Mesenchymal stem cell (in vitro differentiated cells and primary cell): ENCODE measurements at regions not wholly inside any gene's neighbourhood (a gene's known extent, or its start where the extent isn't known, plus 50 kb on each side); places are given as distances from the start of the nearest gene placed in this dataset.

ENCODE experiments used
- DNase-seq: peaks from one replicate; pipeline ENCODE4 v3.0.0-alpha.2; 2013
- H2AFZ ChIP-seq: one replicate; pipeline ENCODE4 v1.6.1; 2013; ENCODE audit warnings: low read depth, mild to moderate bottlenecking, control low read depth, inconsistent platforms, low read length, moderate library complexity
- H2AK5ac ChIP-seq: 2 replicates; pipeline ENCODE4 v1.6.1; 2013; ENCODE audit warnings: low read length, moderate library complexity, mild to moderate bottlenecking, inconsistent platforms; ENCODE audit not compliant: severe bottlenecking
- H2BK120ac ChIP-seq: one replicate; pipeline ENCODE4 v1.6.1; 2013; ENCODE audit warnings: low read depth, mild to moderate bottlenecking, inconsistent platforms, low read length, moderate library complexity
- H2BK12ac ChIP-seq, 2 experiments: one replicate each; pipeline ENCODE4 v1.6.1; 2013; ENCODE audit warnings: inconsistent platforms in 2 of 2, low read length in 2 of 2, mild to moderate bottlenecking in 2 of 2, moderate library complexity in 2 of 2, control low read depth in 1 of 2
- H2BK15ac ChIP-seq: one replicate; pipeline ENCODE4 v1.6.1; 2013; ENCODE audit warnings: mild to moderate bottlenecking, low read depth, inconsistent platforms; ENCODE audit not compliant: poor library complexity, severe bottlenecking
- H2BK5ac ChIP-seq: 2 replicates; pipeline ENCODE4 v1.6.1; 2013; ENCODE audit warnings: low read depth, mild to moderate bottlenecking, low read length, control low read depth, inconsistent platforms; ENCODE audit not compliant: poor library complexity, severe bottlenecking
- H3K14ac ChIP-seq, 2 experiments: one replicate each; pipeline ENCODE4 v1.6.1; 2013; ENCODE audit warnings: inconsistent platforms in 2 of 2, low read length in 2 of 2, control low read depth in 1 of 2, mild to moderate bottlenecking in 1 of 2, moderate library complexity in 1 of 2
- H3K18ac ChIP-seq, 2 experiments: one replicate each; pipeline ENCODE4 v1.6.1; 2013; ENCODE audit warnings: inconsistent platforms in 2 of 2, low read length in 2 of 2, control low read depth in 1 of 2, low read depth in 1 of 2, mild to moderate bottlenecking in 1 of 2
- H3K23ac ChIP-seq, 2 experiments: one replicate each; pipeline ENCODE4 v1.6.1; 2013; ENCODE audit warnings: inconsistent platforms in 2 of 2, low read length in 2 of 2, mild to moderate bottlenecking in 2 of 2, moderate library complexity in 2 of 2, control low read depth in 1 of 2
- H3K27ac ChIP-seq: 2 replicates; pipeline ENCODE4 v1.5.1; 2013; ENCODE audit warnings: mild to moderate bottlenecking, moderate library complexity, low read length, control low read depth, inconsistent platforms; ENCODE audit not compliant: poor library complexity, severe bottlenecking
- H3K27me3 ChIP-seq, 2 experiments: 2 replicates each; pipeline versions ENCODE4 v1.6.1 to v1.7.0; 2013; ENCODE audit warnings: low read length in 2 of 2, mild to moderate bottlenecking in 2 of 2, moderate library complexity in 2 of 2, control low read depth in 1 of 2, inconsistent platforms in 1 of 2; ENCODE audit not compliant: control insufficient read depth in 1 of 2, insufficient read depth in 1 of 2
- H3K36me3 ChIP-seq, 2 experiments: 2 replicates each; pipeline versions ENCODE4 v1.6.1 to v1.7.0; 2013; ENCODE audit warnings: low read length in 2 of 2, control low read depth in 1 of 2, inconsistent platforms in 1 of 2, low read depth in 1 of 2, mild to moderate bottlenecking in 1 of 2; ENCODE audit not compliant: insufficient read depth in 2 of 2, control insufficient read depth in 1 of 2
- H3K4ac ChIP-seq, 2 experiments: one replicate each; pipeline ENCODE4 v1.6.1; 2013; ENCODE audit warnings: inconsistent platforms in 2 of 2, low read length in 2 of 2, mild to moderate bottlenecking in 2 of 2, moderate library complexity in 2 of 2, control low read depth in 1 of 2, low read depth in 1 of 2
- H3K4me1 ChIP-seq: 2 replicates; pipeline ENCODE4 v1.6.1; 2013; ENCODE audit warnings: low read depth, low read length, control low read depth; ENCODE audit not compliant: control insufficient read depth, insufficient read depth
- H3K4me2 ChIP-seq: 2 replicates; pipeline ENCODE4 v1.6.1; 2013; ENCODE audit warnings: low read length, mild to moderate bottlenecking, inconsistent platforms; ENCODE audit not compliant: poor library complexity, severe bottlenecking
- H3K4me3 ChIP-seq, 2 experiments: 2 replicates each; pipeline versions ENCODE4 v1.5.1 to v1.7.0; 2013; ENCODE audit warnings: low read length in 2 of 2, mild to moderate bottlenecking in 2 of 2, control low read depth in 1 of 2, low read depth in 1 of 2; ENCODE audit not compliant: insufficient read depth in 1 of 2
- H3K79me1 ChIP-seq: replicated peaks from 2 replicates; pipeline ENCODE4 v1.6.1; 2013; ENCODE audit warnings: mild to moderate bottlenecking, control low read depth, low read length, inconsistent platforms; ENCODE audit not compliant: poor library complexity, severe bottlenecking
- H3K9ac ChIP-seq: 2 replicates; pipeline ENCODE4 v1.7.0; 2013; ENCODE audit warnings: mild to moderate bottlenecking, low read length, moderate library complexity
- H3K9me3 ChIP-seq: 2 replicates; pipeline ENCODE4 v1.7.0; 2013; ENCODE audit warnings: mild to moderate bottlenecking, low read length; ENCODE audit not compliant: control insufficient read depth
- H4K8ac ChIP-seq: one replicate; pipeline ENCODE4 v1.6.1; 2013; ENCODE audit warnings: inconsistent platforms, mild to moderate bottlenecking, low read length, moderate library complexity
- H4K91ac ChIP-seq: one replicate; pipeline ENCODE4 v1.6.1; 2013; ENCODE audit warnings: mild to moderate bottlenecking, low read length, inconsistent platforms
- WGBS: methylation state at CpG from one replicate; pipeline ENCODE4 v1.1.7; 2013; ENCODE audit warnings: mixed read lengths; 5-methylcytosine and 5-hydroxymethylcytosine counted together

DNA sequence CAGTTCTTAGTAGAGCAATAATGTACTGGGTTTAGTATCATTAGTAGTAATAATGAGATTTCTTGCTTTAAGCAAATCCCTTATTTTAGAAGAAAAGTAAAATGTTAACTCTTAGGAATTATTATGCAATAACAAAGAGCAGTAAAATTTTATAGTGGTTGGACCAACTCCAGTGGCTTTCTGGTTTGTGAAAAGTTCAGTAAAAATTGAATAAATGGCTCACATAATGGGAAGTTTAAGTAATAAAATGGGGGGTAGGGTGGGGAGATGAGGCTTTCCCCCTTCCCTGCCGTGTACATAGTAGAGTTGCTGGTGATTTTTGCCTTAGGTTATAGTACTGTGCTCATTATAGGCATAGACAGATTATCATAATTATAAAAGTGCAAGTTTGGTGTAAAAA lies 250.5 kb upstream of the ATP2B1 start:
- H3K4ac ChIP-seq = no peak overlapping the region
- H3K4me3 ChIP-seq = no peak overlapping the region
- H3K9ac ChIP-seq = no peak overlapping the region
- H2AFZ ChIP-seq = no peak overlapping the region
- H3K36me3 ChIP-seq = no peaks in the 10 kb centered on the region
- H3K23ac ChIP-seq = no peak overlapping the region
- no peak overlapping the region for H3K18ac ChIP-seq
- no peak overlapping the region for H4K8ac ChIP-seq
- DNase-seq = no peak
- H3K4me2 ChIP-seq = no peak overlapping the region
- H4K91ac ChIP-seq = no peak overlapping the region
- H2BK15ac ChIP-seq = no peak overlapping the region
- H2BK5ac ChIP-seq = no peak overlapping the region
- no peaks in the 10 kb centered on the region for H3K27me3 ChIP-seq
- no peaks in the 10 kb centered on the region for H3K9me3 ChIP-seq
- no peak overlapping the region for H3K14ac ChIP-seq
- no CpG with 5 or more reads among the region's 1 CpG for WGBS
- no peaks in the 10 kb centered on the region for H3K79me1 ChIP-seq
- no peak overlapping the region for H2AK5ac ChIP-seq
- H2BK12ac ChIP-seq = no peak overlapping the region
- H3K4me1 ChIP-seq = no peaks in the 10 kb centered on the region
- no peak overlapping the region for H3K27ac ChIP-seq
- H2BK120ac ChIP-seq = no peak overlapping the region

DNA sequence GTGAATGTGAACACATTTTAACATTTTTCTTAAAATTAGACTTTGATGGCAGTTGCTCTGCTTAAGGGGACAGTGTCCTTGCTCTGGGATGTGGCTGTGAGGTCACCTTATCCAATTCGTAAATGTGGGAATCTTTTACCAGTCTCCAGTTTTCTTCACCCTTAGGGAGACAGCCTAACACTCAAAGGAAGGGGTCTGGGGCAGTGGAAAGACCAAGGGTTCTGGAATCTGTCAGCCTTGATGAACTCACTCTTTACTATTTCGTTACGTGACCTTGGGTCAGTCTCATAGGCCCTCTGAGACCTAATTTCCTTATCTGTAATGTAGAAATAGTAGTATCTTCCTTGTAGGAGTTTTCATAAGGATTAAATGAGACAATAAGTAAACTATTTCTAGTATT lies 245.6 kb upstream of the ATP2B1 start:
- no peak overlapping the region for H3K9ac ChIP-seq

DNA sequence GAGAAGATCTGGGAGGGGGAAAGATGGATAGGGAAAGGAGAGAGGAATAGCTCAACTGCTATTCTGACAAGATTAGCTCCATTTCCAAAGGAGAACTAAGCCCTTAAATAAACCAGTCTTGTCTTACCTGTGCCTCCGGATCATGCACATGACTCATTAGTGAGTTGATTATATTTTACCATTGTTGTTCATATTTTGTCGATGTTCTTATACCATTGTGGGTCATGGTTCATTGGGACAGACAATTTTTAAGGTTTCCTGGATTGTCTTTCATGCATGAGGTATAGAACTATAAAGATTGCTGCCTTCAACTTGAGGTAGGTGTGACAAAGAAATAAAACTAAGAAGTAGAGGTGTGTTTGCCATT lies 243.0 kb upstream of the ATP2B1 start:
- Histone ChIP-seq H2BK12ac (no peak overlapping the region), H3K79me1 (no peaks in the 10 kb centered on the region), H2AFZ (no peak overlapping the region), H2AK5ac (no peak overlapping the region), H3K4ac (no peak overlapping the region), H3K27me3 (no peaks in the 10 kb centered on the region), H3K4me2 (no peak overlapping the region), H3K9me3 (no peaks in the 10 kb centered on the region), H3K18ac (no peak overlapping the region), H4K8ac (no peak overlapping the region), H4K91ac (no peak overlapping the region), H2BK120ac (no peak overlapping the region), H3K4me1 (no peaks in the 10 kb centered on the region), H3K23ac (no peak overlapping the region), H3K14ac (no peak overlapping the region), H3K27ac (no peak overlapping the region), H3K9ac (no peak overlapping the region), H2BK5ac (no peak overlapping the region), H3K4me3 (no peak overlapping the region), H2BK15ac (no peak overlapping the region), H3K36me3 (no peaks in the 10 kb centered on the region)
- WGBS = 64% methylated on average over 2 of the region's 2 CpGs
- no peak for DNase-seq

More for the DNA sequence above, 245.6 kb upstream of the ATP2B1 start:
- no peak overlapping the region for H3K23ac ChIP-seq
- H3K9me3 ChIP-seq = no peaks in the 10 kb centered on the region
- H3K79me1 ChIP-seq = no peaks in the 10 kb centered on the region
- H2BK120ac ChIP-seq = no peak overlapping the region
- no peaks in the 10 kb centered on the region for H3K4me1 ChIP-seq
- H4K8ac ChIP-seq = no peak overlapping the region
- no peaks in the 10 kb centered on the region for H3K27me3 ChIP-seq
- WGBS = no CpG with 5 or more reads among the region's 3 CpGs
- no peak overlapping the region for H3K18ac ChIP-seq
- H2BK15ac ChIP-seq = no peak overlapping the region
- no peaks in the 10 kb centered on the region for H3K36me3 ChIP-seq
- H3K27ac ChIP-seq = no peak overlapping the region
- no peak overlapping the region for H2AK5ac ChIP-seq
- H2BK5ac ChIP-seq = no peak overlapping the region
- H3K14ac ChIP-seq = no peak overlapping the region
- no peak overlapping the region for H3K4me2 ChIP-seq
- no peak overlapping the region for H2AFZ ChIP-seq
- no peak overlapping the region for H3K4ac ChIP-seq
- no peak overlapping the region for H3K4me3 ChIP-seq
- no peak overlapping the region for H4K91ac ChIP-seq
- H2BK12ac ChIP-seq = no peak overlapping the region
- DNase-seq = no peak

DNA sequence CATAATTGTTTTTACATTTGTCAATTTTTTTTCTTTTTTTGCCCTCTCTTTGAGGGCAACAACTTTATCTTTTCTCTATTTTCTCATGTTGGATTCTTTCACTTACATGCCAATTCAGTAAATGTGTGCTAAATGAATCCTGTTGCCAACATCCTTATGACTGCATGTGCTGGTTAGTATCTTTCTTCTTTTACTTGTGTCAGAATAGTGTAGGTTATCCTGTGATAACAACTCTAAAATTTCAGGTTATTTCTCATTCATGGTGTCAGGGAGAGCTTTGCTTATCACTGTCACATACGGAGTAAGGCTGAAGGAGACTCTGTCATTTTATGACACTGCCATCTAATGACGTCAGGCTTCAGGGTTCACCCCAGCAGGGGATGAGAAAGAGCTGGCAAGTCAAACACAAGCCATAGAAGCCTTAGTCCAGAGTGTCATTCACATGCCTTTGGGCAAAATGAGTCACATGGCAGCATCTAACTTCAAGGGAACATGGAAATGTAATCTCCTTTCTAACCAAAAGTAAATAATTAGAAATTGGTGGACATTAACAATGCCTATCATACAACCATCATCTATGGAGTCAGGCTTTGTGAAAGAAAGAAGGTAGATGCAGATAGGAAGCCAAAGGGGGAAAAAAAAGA lies 242.5 kb upstream of the ATP2B1 start:
- no peak overlapping the region for H3K4me2 ChIP-seq

More for the DNA sequence above, 242.5 kb upstream of the ATP2B1 start:
- H3K9ac ChIP-seq = peak overlapping the region; percentile 91
- H4K91ac ChIP-seq = no peak overlapping the region
- no peak overlapping the region for H2BK5ac ChIP-seq
- no peaks in the 10 kb centered on the region for H3K9me3 ChIP-seq
- no peak overlapping the region for H2AK5ac ChIP-seq
- no peak overlapping the region for H2BK120ac ChIP-seq
- H4K8ac ChIP-seq = no peak overlapping the region
- H3K23ac ChIP-seq = no peak overlapping the region
- no peak overlapping the region for H2AFZ ChIP-seq
- H3K27me3 ChIP-seq = no peaks in the 10 kb centered on the region
- peak overlapping the region in 1 of 2 experiments; percentile 60 for H3K4ac ChIP-seq
- no peak overlapping the region for H2BK15ac ChIP-seq
- no peak overlapping the region for H3K14ac ChIP-seq
- DNase-seq = peak; percentile 61
- WGBS = 50% methylated on average over 2 of the region's 2 CpGs
- H3K4me3 ChIP-seq = no peak overlapping the region
- peak overlapping the region in 1 of 2 experiments; percentile 87 for H2BK12ac ChIP-seq
- H3K27ac ChIP-seq = no peak overlapping the region
- H3K4me1 ChIP-seq = no peaks in the 10 kb centered on the region
- no peaks in the 10 kb centered on the region for H3K36me3 ChIP-seq
- no peaks in the 10 kb centered on the region for H3K79me1 ChIP-seq
- H3K18ac ChIP-seq = peak overlapping the region in 1 of 2 experiments; percentile 54
